CD4-positive, CD25-positive, alpha-beta regulatory T cell (primary cell): ENCODE measurements at regions not wholly inside any gene's neighbourhood (a gene's known extent, or its start where the extent isn't known, plus 50 kb on each side); places are given as distances from the start of the nearest gene placed in this dataset.
"Not testable (repeated sequence)": the region's sequence is repeated elsewhere in the genome, so short reads cannot be mapped to it uniquely, and the experiment has no call there.

Experiments
- ATAC-seq, 2 donors: fragments of 150-1000 bp; cut with Tn5 transposase; one replicate each; pipeline ENCODE4 v1.10.0; 2021; ENCODE audit warnings: low read depth in 2 of 2, moderate number of reproducible peaks in 2 of 2, moderate library complexity in 1 of 2
- DNase-seq, 3 donors: peaks; one replicate each; pipeline versions ENCODE4 v3.0.0 to v3.0.0-alpha.2; 2012 to 2022; ENCODE audit warnings: mixed read lengths in 1 of 3
- H3K27ac ChIP-seq: one replicate; pipeline ENCODE4 v1.7.0; 2013; ENCODE audit warnings: mild to moderate bottlenecking, low read length; ENCODE audit not compliant: insufficient read depth, poor library complexity, severe bottlenecking
- H3K27me3 ChIP-seq: one replicate; pipeline ENCODE4 v1.7.0; 2013; ENCODE audit warnings: low read length; ENCODE audit not compliant: control insufficient read depth, insufficient read depth
- H3K36me3 ChIP-seq: one replicate; pipeline ENCODE4 v1.7.0; 2013; ENCODE audit warnings: mild to moderate bottlenecking, low read length, moderate library complexity; ENCODE audit not compliant: control insufficient read depth, insufficient read depth
- H3K4me1 ChIP-seq: 2 replicates; pipeline ENCODE4 v1.7.0; 2013; ENCODE audit warnings: mild to moderate bottlenecking, low read length; ENCODE audit not compliant: insufficient read depth, control insufficient read depth, poor library complexity, severe bottlenecking
- H3K4me3 ChIP-seq: one replicate; pipeline ENCODE4 v1.7.0; 2013; ENCODE audit warnings: low read depth, mild to moderate bottlenecking, low read length, moderate library complexity
- H3K9me3 ChIP-seq, 2 experiments: 1 replicate in 1 of 2; 2 replicates in 1 of 2; pipeline ENCODE4 v1.7.0; 2013; ENCODE audit warnings: low read length in 2 of 2, mild to moderate bottlenecking in 1 of 2, moderate library complexity in 1 of 2; ENCODE audit not compliant: control insufficient read depth in 2 of 2
- H3K27ac Mint-ChIP-seq, 3 donors: one replicate each; pipeline ENCODE4 v1.8.0; 2020 to 2022; ENCODE audit warnings: mild to moderate bottlenecking in 3 of 3, mixed read lengths in 3 of 3, moderate library complexity in 2 of 3
- H3K27me3 Mint-ChIP-seq: one replicate; pipeline ENCODE4 v1.8.0; 2022; ENCODE audit warnings: mild to moderate bottlenecking, mixed read lengths
- H3K36me3 Mint-ChIP-seq: one replicate; pipeline ENCODE4 v1.8.0; 2020; ENCODE audit warnings: mixed read lengths
- H3K4me1 Mint-ChIP-seq, 4 donors: one replicate each; pipeline ENCODE4 v1.8.0; 2020 to 2022; ENCODE audit warnings: mixed read lengths in 4 of 4, mild to moderate bottlenecking in 1 of 4
- H3K4me3 Mint-ChIP-seq, 4 donors: one replicate each; pipeline ENCODE4 v1.8.0; 2020 to 2022; ENCODE audit warnings: mild to moderate bottlenecking in 4 of 4, mixed read lengths in 4 of 4, moderate library complexity in 3 of 4
- H3K9me3 Mint-ChIP-seq, 7 donors: one replicate each; pipeline ENCODE4 v1.8.0; 2020 to 2022; ENCODE audit warnings: mixed read lengths in 7 of 7, mild to moderate bottlenecking in 3 of 7, moderate library complexity in 2 of 7

DNA sequence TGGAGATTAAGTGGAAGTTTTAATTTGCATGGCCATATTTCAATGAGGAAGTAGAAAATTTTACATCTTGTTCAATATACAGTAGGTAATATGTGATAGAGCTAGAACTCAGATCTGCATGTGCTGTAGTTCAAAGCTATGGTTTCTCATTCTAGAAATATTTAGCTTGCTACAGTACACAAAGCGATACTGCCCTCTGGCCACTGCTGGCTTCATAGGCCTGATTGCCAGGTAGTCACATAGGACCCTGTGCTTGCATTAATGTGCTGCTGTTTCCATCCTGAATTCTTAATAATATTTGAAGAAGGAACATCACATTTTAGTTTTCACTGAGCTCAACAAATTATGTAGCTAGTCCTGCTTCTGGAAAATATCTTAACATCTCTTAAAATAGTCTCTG, 87.0 kb downstream of the PLSCR2 start:
- ATAC-seq: no peak
- no peaks in the 10 kb centered on the region for H3K27me3 ChIP-seq

DNA sequence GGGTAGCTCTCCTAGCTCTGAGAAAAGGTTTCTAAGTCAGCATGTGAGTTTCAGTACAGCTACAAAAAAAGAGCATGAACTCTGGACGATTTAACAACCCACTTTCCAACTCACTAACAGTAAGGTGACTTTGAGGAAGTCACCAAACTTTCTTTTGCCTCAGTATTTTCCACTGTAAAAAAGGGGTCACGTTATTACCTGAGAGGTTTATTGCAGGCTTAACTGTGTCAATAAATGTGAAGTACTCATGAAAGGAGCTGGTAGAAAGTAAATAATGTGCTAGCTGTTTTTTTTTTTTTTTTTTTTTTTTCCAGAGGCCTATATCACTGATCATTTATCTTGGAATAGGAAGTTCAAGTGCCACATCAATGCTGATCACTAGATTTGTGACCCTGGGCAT, 89.3 kb downstream of the PLSCR2 start:
- Mint-ChIP-seq H3K27ac (no peak overlapping the region), H3K9me3 (no peaks in the 10 kb centered on the region), H3K36me3 (no peaks in the 10 kb centered on the region), H3K4me3 (no peak overlapping the region), H3K4me1 (no peaks in the 10 kb centered on the region), H3K27me3 (no peaks in the 10 kb centered on the region)
- DNase-seq: no peak
- no peak for ATAC-seq
- no peak overlapping the region for H3K4me3 ChIP-seq
- no peaks in the 10 kb centered on the region for H3K27me3 ChIP-seq
- H3K4me1 ChIP-seq: no peaks in the 10 kb centered on the region
- no peak overlapping the region for H3K27ac ChIP-seq
- no peaks in the 10 kb centered on the region for H3K9me3 ChIP-seq
- no peaks in the 10 kb centered on the region for H3K36me3 ChIP-seq

More for the DNA sequence above, 87.0 kb downstream of the PLSCR2 start:
- no peak overlapping the region for H3K27ac ChIP-seq
- H3K4me3 ChIP-seq: no peak overlapping the region
- Mint-ChIP-seq H3K27me3 (no peaks in the 10 kb centered on the region), H3K27ac (no peak overlapping the region), H3K9me3 (peaks cover 0 to 4% (median 0%) of the 10 kb centered on the region in 7 donors), H3K36me3 (no peaks in the 10 kb centered on the region), H3K4me1 (no peaks in the 10 kb centered on the region), H3K4me3 (no peak overlapping the region)
- H3K4me1 ChIP-seq: no peaks in the 10 kb centered on the region
- H3K36me3 ChIP-seq: no peaks in the 10 kb centered on the region
- no peaks in the 10 kb centered on the region for H3K9me3 ChIP-seq
- DNase-seq: no peak

DNA sequence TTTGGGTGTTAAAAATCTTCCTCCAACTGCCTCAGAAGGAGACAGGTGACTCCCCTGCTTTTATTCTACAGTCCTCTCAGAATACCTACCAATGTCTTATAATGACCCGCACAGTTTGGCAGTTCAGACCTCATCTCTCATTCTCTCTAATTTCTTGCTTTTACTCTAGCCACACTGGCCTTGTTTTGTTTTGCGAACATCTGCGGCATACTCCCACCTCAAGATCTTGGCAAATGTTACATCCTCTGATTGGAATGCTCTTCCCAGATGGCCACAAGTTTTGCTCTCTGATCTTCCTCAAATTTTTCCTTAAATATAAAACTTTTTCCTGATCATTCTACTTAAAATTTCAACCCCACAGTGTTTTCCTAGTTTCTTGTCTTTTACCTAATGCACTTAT, 94.1 kb downstream of the PLSCR2 start:
- no peak overlapping the region for H3K27ac Mint-ChIP-seq
- DNase-seq (no peak), ATAC-seq (no peak)
- peaks cover 0 to 12% (median 4%) of the 10 kb centered on the region in 7 donors for H3K9me3 Mint-ChIP-seq
- Histone ChIP-seq H3K27me3 (no peaks in the 10 kb centered on the region), H3K36me3 (no peaks in the 10 kb centered on the region), H3K9me3 (no peaks in the 10 kb centered on the region), H3K4me1 (no peaks in the 10 kb centered on the region), H3K4me3 (no peak overlapping the region), H3K27ac (no peak overlapping the region)
- H3K27me3 Mint-ChIP-seq: no peaks in the 10 kb centered on the region
- no peaks in the 10 kb centered on the region for H3K36me3 Mint-ChIP-seq
- H3K4me3 Mint-ChIP-seq: no peak overlapping the region
- H3K4me1 Mint-ChIP-seq: no peaks in the 10 kb centered on the region

DNA sequence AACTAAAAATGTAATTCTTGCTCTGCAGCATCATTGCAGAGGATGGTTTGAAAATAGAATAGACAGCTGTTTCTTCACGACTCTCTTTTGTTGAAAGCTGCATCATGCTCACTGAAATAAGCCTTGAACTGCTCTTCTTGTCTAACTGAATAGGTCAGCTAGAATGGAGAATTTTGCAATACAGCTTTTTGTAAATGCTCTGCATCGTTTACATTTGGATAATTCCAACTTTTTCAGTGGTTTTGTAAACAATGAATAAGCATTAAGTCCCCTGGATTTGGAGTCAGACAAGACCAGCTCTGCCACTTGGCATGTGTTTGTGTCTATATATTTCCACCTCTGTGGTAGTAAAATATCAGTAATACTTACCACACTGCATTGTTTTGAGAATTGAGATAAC, 95.2 kb downstream of the PLSCR2 start:
- DNase-seq (no peak), ATAC-seq (no peak)
- H3K27ac Mint-ChIP-seq: no peak overlapping the region
- Histone ChIP-seq H3K9me3 (no peaks in the 10 kb centered on the region), H3K4me3 (no peak overlapping the region), H3K4me1 (no peaks in the 10 kb centered on the region), H3K36me3 (no peaks in the 10 kb centered on the region), H3K27me3 (no peaks in the 10 kb centered on the region), H3K27ac (no peak overlapping the region)
- no peaks in the 10 kb centered on the region for H3K27me3 Mint-ChIP-seq
- peaks cover 0 to 12% (median 4%) of the 10 kb centered on the region in 7 donors for H3K9me3 Mint-ChIP-seq
- H3K4me1 Mint-ChIP-seq: no peaks in the 10 kb centered on the region
- H3K36me3 Mint-ChIP-seq: no peaks in the 10 kb centered on the region
- H3K4me3 Mint-ChIP-seq: no peak overlapping the region

DNA sequence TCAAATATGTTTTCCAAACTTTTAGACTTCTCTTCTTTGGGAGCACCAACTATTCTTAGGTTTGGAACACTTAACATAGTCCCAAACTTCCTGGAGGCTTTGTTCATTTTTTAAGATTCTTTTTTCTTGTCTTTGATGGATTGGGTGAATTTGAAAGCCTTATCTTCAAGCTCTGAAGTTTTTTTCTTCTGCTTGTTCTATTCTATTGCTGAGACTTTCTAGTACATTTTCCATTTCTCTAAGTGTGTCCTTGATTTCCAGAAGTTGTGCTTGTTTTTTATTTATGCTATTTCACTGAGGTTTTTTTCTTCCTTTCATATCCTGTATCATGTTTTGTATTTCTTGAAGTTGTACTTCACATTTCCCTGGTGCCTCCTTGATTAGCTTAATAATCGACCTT, 97.5 kb downstream of the PLSCR2 start:
- no peak overlapping the region for H3K4me3 Mint-ChIP-seq
- DNase-seq (no peak), ATAC-seq (no peak)
- Histone ChIP-seq H3K4me1 (no peaks in the 10 kb centered on the region), H3K4me3 (no peak overlapping the region), H3K27me3 (no peaks in the 10 kb centered on the region), H3K9me3 (no peaks in the 10 kb centered on the region), H3K27ac (no peak overlapping the region), H3K36me3 (no peaks in the 10 kb centered on the region)
- H3K9me3 Mint-ChIP-seq: peaks cover 0 to 15% (median 4%) of the 10 kb centered on the region in 7 donors
- H3K27ac Mint-ChIP-seq: no peak overlapping the region
- H3K36me3 Mint-ChIP-seq: no peaks in the 10 kb centered on the region
- H3K27me3 Mint-ChIP-seq: no peaks in the 10 kb centered on the region
- H3K4me1 Mint-ChIP-seq: no peaks in the 10 kb centered on the region

DNA sequence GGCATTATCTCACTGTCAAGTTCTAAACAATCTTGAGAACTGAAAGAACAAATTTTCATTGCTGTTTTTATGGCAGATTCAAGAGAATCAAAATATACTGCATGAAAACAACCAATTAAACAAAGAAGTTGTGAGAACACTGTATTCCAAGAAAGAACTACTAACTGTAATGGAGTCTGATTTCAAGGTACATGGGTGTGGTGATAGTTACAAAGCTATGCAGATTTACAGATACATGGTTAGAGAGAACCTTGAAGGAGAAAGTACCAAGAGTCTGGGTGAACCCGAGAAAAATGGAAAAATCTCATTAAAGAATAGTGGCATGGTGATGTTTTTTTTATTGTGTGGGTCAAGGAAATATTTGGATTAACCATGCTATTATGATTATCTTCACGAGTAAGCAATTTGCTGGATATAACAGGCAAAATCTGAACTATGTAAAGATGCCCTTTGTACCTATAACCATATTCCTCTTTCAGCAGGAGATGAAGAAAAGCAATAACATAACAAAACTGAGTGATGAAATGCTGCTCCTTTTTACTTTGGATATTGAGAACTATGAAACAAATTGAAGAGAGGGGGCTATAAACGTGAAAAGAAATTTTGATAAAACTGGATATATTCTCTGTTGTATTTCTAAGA, 100.4 kb downstream of the PLSCR2 start:
- no peaks in the 10 kb centered on the region for H3K27me3 Mint-ChIP-seq
- H3K36me3 Mint-ChIP-seq: no peaks in the 10 kb centered on the region
- Histone ChIP-seq H3K36me3 (no peaks in the 10 kb centered on the region), H3K4me1 (no peaks in the 10 kb centered on the region), H3K9me3 (no peaks in the 10 kb centered on the region), H3K27ac (no peak overlapping the region), H3K4me3 (no peak overlapping the region), H3K27me3 (no peaks in the 10 kb centered on the region)
- no peaks in the 10 kb centered on the region for H3K4me1 Mint-ChIP-seq
- peaks cover 0 to 17% (median 4%) of the 10 kb centered on the region in 7 donors for H3K9me3 Mint-ChIP-seq
- no peak overlapping the region for H3K27ac Mint-ChIP-seq
- ATAC-seq (no peak), DNase-seq (no peak)
- H3K4me3 Mint-ChIP-seq: no peak overlapping the region

DNA sequence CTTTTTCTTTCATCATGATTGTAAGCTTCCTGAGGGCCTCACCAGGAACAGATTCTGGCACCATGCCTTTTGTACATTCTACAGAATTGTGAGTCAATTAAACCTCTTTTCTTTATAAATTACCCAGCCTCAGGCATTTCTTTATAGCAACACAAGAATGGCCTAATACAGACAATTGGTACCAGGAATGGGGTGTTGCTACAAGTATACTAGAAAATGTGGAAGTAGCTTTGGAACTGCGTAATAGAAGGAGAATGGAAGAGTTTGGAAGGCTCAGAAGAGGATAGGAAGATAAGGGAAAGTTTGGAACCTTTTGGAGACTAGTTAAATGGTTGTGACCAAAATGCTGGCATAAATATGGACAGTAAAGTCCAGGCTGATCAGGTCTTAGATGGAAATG, 108.9 kb upstream of the PLSCR4 start:
- H3K4me3 ChIP-seq: no peak overlapping the region
- no peaks in the 10 kb centered on the region for H3K4me1 Mint-ChIP-seq
- no peaks in the 10 kb centered on the region for H3K36me3 ChIP-seq
- DNase-seq (no peak), ATAC-seq (no peak)
- no peak overlapping the region for H3K27ac ChIP-seq
- H3K36me3 Mint-ChIP-seq: no peaks in the 10 kb centered on the region
- H3K9me3 ChIP-seq: peaks cover 0 to 5% of the 10 kb centered on the region in 2 experiments
- H3K27ac Mint-ChIP-seq: peak overlapping the region in 1 of 3 donors; percentile 0
- H3K4me1 ChIP-seq: no peaks in the 10 kb centered on the region
- no peak overlapping the region for H3K4me3 Mint-ChIP-seq
- H3K27me3 Mint-ChIP-seq: no peaks in the 10 kb centered on the region
- peaks cover 0 to 21% (median 6%) of the 10 kb centered on the region in 7 donors for H3K9me3 Mint-ChIP-seq
- no peaks in the 10 kb centered on the region for H3K27me3 ChIP-seq

DNA sequence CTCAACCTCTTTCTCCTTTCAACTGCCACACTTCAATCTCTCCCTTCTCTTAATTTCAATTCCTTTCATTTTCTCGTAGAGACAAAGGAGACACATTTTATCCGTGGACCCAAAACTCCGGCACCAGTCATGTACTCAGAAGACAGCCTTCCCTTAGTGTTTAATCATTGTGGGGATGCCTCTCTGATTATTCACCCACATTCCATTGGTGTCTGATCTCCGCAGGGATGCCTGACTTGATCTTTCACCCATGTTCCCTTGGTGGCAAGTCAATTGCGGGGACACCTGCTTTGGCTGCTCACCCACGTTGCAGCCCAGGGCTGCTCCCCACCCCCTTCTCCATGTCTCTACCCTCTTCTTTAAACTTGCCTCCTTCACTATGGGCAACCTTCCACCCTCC, 103.5 kb upstream of the PLSCR4 start:
- not testable (repeated sequence) for H3K27me3 ChIP-seq, H3K27ac Mint-ChIP-seq, H3K4me3 ChIP-seq, DNase-seq, H3K36me3 ChIP-seq, H3K27me3 Mint-ChIP-seq, H3K36me3 Mint-ChIP-seq, H3K4me1 ChIP-seq, H3K9me3 Mint-ChIP-seq, H3K9me3 ChIP-seq, H3K4me3 Mint-ChIP-seq, ATAC-seq, H3K4me1 Mint-ChIP-seq, H3K27ac ChIP-seq
